ENCODE measurements at regions not wholly inside any gene's neighbourhood (a gene's known extent, or its start where the extent isn't known, plus 50 kb on each side); places are given as distances from the start of the nearest gene placed in this dataset.

DNA sequence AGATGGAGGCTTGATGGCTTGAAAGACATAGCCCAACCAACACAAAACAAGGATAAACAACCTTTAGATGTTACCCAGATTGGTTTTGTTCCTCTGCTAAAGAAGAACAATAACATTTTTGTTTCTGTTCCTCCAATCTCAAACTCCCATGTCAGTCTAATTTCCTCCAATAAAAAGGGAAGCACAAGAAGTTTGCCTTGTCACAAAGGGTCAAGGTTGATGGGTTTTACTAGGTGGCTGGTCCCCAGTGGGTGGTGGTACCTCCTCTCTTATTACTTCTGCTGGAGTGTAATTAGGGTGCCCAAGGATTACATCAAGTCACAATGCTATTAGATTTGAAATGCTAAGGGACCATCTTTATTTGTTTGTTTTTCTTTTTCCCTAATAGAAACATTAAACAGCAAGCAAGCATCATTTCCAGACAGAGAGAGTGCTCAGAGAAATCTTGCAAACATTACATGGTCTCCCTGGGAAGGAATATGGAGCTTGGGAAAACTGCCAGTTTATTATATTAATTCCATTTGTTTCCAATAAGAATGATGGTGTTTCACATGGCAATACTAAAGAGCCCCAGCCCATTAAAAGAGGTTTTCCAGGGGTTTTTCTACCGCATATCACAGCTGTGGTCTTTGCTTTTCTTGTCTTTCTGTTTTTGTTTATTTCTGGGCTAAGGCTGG is 78.3 kb upstream of the AOAH start:
- DNase-seq: no peak

DNA sequence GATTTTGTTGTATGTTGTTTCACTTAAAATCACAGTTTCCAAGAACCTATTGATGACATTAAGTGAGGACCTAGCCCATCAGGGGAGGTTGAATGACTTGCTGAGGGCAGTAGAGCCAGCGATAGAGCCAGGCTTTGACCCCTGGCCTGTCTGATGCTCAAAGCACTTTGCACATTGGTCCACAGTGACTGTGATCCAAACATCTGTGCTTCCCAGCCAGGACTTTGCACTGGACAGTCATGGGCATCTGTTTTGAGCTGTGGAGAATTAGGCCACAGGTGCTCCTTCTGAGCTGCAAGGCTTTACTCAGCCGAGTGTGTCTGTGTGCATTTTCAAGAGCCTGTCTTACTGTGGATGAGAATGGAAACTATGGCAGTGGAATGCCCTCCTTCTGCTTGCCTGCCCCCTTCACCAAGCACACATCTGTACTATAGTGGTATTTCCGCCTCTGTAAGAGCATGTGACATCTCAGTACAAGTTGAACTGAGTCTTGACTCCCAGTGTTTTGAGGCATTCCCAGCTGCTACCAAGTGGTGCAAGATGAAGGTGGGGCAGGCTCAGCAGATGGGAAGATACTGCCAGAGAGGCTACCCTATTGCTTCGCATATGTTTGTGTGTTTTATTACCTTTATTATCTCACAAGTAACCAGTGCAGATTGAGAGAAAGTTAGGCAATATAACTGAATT is 72.7 kb upstream of the AOAH start:
- peak; percentile 3 for DNase-seq

DNA sequence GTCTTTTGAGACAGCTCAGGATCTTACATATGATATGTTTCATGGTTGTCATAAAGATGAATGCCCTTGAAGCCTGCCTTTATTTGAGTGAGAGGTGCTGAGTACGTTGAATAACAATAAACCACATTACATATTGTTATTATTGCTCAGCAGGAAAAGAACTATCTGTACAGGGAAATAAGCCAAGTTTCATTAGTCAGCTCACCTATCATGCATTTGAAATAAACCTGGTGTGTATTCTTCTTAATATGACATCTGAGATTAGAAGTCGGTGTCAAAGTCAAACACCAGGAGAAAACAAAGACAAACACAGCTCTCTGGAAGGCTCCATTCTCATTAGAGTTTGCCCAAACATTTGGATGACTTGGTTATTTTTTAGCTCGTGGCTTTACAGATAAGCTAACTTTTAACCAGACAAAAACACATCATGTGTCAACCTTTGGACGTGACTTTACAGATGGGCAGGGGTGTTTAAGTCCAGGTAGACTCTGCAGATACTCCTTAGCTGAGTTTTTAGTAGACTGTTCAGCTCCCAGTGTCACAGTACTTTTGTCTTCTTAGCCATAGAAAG is 71.2 kb upstream of the AOAH start:
- DNase-seq: no peak

DNA sequence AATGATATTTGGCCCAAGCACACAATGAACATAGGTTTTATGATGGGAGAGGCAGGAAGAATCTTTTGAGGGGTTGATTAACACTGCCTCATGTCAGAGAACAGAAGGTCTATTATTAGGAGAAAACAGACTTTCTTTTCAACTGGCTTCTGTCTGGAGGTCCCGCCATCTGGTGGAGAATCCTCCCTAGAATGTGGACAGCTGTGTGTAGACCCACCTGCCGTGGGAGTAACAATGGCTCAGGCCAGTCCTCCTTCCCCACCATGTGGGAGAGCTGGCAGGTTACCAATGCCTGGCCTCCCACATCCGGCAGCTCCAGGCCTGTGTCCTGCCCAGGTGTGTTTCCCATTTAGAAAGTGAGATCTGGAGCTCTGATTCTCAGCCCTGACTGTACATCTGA is 70.4 kb upstream of the AOAH start:
- DNase-seq: peak; percentile 31

DNA sequence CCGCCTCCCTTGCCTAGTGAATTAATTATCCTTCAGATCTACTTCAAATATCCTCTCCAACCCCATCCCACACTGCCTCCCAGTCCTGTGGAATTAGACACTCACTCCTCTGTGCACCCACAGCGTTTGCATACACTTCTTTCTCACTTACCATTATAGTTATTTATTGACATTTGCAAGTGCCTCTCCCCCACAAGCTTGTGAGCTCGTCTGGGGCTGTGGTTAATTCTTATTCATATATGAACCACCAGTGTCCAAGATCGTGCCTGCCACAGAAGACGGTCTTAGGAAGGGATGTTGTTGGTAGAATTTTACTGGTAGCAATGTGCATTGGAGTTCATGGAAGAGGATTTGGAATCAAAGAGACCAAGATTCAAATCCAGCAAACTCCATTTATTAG is 68.1 kb upstream of the AOAH start:
- no peak for DNase-seq

DNA sequence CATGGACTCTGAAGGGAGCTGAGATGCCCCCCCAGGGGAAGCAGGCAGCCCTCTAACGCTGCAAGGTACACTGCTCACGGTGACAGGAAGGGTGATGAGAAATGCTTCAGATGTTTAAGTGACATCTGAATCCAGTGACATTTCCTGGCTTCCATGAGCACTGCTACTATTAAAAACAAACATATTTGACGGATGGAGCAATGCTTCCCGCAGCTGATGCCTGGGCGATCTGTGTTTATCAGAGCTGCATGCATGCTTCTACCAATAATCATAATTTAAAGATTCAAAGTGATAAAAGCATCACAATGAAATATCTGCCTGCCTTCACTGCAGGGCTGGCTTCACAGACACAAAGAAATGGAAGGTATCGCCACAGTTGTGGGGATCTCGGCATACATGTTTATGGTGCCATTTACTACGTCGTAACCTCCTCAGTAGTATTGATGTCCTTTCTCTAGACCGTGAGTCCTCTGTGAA is 66.1 kb upstream of the AOAH start:
- no peak for DNase-seq

DNA sequence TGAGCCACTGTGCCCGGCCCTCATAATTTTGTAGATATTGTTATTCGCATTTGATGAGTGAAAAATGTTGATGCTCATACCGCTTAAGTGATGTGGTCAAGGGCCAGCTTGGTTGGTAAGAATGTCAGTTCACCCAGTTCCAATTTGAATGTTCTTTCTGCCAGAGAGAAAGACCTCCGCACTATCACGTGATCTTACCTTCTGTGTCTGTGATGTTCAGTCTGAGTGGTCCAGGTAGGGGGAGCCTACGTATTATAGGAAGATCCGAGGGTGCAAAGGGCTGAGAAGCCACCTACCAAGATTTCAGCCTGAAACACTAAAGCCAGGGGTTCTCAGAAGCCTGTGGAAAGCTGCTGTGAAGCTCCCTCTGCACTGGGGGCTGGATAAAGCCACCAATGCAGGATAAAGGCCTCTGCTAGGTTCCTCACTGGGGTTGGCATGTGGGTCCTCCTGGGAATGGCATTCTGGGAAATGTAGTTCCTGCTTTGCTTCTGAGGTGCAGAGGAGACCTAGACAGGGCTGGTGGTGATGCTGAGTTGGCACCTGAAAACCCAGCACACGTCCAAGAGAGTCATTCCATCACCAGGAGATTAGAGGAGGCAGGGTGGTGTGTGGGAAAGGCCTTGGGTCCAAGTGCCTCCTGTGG is 64.7 kb upstream of the AOAH start:
- no peak for DNase-seq

DNA sequence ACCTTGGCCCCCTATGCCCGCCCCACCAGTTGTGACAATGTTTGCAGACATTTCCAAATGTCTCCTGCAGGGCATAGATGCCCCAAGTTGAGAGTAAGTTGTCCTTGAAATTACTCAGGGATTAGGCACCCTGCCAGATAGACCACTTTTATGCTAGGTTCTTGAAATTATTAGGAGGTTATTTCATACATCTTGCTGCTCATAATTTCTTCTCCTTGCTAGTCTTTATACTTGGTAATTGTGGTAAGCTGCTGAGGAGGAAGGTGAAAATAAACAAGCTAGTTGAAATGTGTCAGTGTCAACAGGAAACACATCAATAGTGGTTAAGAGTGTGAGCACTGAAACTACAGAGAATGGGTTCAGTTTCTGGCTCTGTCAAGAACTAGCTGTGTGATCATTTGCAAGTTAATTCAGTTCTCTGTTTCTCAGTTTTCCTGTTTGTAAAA is 63.7 kb upstream of the AOAH start:
- DNase-seq: no peak

DNA sequence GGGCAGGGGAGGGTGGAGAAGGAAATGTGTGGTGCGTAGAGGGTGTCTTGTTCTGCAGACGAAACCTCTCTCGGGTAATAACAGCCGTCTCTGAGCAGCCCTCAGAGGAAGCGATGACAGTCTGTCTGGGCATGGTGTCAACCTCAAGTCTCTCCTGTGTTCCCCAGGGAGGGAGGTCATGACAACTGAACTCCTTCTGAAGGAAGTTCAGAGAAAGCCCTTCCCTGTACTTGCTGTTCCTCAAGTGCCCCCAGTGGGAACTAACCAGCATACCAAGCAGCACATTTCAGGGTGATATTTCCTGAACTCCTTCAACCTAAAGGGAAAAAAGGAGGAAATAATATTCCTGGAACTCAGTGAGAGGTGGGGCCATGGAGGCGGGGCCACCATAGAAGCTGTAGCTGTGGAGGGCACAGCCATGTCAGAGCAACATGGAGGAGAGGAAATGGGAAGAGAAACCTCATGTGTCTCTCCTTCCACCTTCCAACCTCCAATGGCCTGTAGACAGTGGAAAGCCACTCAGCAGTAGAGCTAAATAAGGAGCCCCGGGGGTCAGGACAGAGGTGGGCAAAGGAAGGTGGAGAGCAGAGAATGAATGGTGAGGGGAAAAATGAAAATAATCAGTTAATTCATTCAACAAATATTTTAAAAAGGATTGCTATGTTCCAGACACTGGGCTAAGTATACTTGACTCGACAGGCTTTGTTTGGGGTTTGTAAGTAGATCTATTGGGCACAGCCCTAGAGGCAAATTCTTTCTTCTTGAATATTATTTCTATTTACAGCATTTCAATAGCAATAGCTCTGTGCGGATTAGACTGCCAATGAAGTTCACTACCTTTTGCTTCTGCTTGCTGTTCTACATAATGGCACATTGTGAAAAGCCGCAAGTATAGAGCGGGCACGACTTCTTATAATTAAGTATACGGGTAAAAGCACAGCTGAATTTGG is 61.0 kb upstream of the AOAH start:
- DNase-seq: no peak

DNA sequence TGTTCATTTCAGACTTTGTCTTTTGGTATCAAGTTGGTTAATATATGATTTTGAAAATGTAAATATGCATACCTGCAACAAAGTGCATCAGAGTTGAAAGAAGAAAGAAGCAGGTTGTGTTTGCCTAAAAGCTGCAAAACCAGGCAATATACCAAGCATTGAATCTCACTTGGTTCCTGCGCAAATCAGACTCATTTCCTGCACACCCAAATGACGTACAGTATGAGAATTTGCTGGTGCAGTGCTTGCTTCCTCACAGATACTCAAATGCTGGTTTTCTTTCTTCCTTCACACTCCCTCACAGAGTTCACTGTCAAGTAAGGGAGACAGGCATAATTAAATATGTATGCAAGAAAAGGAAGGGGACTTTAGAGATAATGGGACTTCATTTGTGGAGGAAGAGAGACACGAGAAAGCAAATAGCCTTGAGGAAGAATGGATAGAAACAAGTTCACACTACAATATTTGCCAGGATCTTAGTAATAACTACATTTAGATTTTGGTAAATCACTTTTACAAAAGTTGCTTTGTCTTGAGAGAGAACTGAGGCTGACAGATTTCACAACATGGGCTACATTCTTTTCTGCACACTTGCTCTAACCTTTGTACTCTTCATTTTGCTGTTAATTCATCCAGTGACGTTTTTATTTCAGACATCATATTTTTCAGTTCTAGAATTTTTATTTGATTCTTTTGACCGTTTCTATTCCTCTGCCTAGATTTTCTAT is 56.9 kb upstream of the AOAH start:
- DNase-seq: no peak

DNA sequence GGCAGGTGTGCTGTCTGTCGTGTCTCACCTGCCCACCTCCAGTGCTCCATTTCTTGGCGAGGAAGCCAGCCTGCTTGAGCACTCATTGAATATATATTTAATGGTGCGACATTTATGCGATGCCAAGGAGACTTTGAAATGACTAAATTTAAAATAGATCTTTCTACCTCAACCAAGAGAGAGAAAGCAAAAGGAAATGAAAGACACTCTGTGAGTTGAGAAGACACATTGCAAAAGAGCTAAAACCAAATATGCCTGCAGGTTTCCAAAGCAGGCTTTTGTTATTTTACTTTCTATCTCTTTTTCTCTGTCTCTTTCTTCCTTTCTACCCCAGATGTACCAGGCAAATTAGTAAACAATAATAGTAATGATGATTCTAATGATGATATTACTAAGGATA is 53.6 kb upstream of the AOAH start:
- DNase-seq: no peak

DNA sequence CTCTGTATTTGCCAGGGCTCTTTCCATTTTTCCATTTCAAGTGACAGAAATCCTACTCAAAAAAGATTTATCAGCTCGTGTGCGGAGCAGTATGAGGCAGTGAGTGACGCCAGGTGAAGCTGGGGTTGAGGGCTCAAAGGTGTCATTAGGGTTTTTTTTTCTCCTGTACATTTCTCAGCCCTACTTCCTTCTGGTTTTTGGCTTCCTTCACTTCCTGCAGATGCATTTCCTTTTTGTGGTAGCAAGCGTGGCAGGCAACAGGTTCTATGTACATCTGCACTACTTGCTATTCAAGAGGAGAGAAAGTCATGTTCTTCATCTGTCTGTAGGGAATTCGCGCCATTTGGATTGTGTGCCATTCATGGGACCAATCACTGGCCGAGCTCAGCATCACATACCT is 52.8 kb upstream of the AOAH start:
- DNase-seq: no peak

DNA sequence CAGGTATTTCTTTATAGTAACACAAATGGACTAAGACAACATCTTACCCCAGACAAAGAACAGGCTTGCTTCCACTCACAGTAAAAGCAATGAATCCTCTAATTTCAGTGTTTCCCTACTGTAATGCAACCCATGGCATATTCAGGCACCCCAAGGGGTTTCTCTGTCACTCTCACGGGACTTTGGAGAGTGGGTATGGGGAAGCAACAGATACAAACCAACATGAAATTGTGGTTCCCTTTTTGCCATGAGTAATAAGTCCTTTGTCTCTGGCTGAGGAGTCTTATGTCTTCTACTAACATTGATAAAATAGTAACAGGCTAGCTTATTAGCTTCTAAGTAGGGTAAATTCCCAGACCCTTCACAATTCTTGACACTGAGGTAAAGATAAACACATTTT is 51.4 kb upstream of the AOAH start:
- DNase-seq: no peak

DNA sequence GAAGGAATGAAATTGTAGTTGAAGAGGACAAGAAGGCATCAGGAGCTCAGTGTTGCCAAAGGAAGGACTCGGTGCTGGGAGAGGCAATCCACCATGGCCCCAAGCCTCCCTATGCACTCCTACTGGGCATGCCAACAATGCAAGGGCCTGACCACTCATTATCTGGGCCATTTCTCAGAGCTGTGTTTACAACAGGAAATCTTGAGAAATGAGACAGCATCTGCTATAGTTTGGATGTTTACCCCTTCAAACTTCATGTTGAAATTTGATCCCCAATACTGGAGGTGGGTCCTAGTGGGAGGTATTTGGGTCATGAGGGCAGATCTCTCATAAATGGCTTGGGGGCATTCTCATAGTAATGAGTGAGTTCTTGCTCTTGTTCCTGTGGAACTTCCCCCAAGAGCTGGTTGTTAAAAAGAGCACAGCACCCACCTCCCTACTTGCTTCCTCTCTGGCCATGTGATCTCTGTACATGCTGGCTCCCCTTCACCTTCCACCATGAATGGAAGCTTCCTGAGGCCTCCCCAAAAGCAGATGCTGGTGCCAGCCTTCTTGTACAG is 50.8 kb upstream of the AOAH start:
- no peak for DNase-seq
